ENCODE measurements at regions not wholly inside any gene's neighbourhood (a gene's known extent, or its start where the extent isn't known, plus 50 kb on each side); places are given as distances from the start of the nearest gene placed in this dataset.

- DNase-seq: no peak
Measured at GRCh38 chr2:71831193-71831577, 316.5 kb downstream of the CYP26B1 start.

- no peak for DNase-seq
Measured at GRCh38 chr2:71830497-71831192, 317.0 kb downstream of the CYP26B1 start.

GRCh38 chr2:71829008-71829407 is 318.7 kb downstream of the CYP26B1 start:
- DNase-seq: no peak

GRCh38 chr2:71827973-71828372 is 319.7 kb downstream of the CYP26B1 start:
- DNase-seq: no peak

- no peak for DNase-seq
Measured at GRCh38 chr2:71827524-71827901, 320.1 kb downstream of the CYP26B1 start.

GRCh38 chr2:71826826-71827523 is 320.7 kb downstream of the CYP26B1 start:
- no peak for DNase-seq

- no peak for DNase-seq
Measured at GRCh38 chr2:71826299-71826698, 321.4 kb downstream of the CYP26B1 start.

GRCh38 chr2:71824436-71824835 is 323.2 kb downstream of the CYP26B1 start:
- DNase-seq: no peak

- no peak for DNase-seq
Measured at GRCh38 chr2:71823526-71823925, 324.1 kb downstream of the CYP26B1 start.

GRCh38 chr2:71822463-71822862 is 325.2 kb downstream of the CYP26B1 start:
- no peak for DNase-seq

GRCh38 chr2:71821856-71822255 is 325.8 kb downstream of the CYP26B1 start:
- no peak for DNase-seq

GRCh38 chr2:71816815-71817214 is 330.8 kb downstream of the CYP26B1 start:
- no peak for DNase-seq

- DNase-seq: no peak
Measured at GRCh38 chr2:71815701-71816474, 331.8 kb downstream of the CYP26B1 start.

- DNase-seq: no peak
Measured at GRCh38 chr2:71814885-71815284, 332.8 kb downstream of the CYP26B1 start.

- DNase-seq: no peak
Measured at GRCh38 chr2:71813807-71814470, 333.7 kb downstream of the CYP26B1 start.

GRCh38 chr2:71813315-71813714 is 334.3 kb downstream of the CYP26B1 start:
- no peak for DNase-seq

GRCh38 chr2:71812736-71813135 is 334.9 kb downstream of the CYP26B1 start:
- DNase-seq: no peak

GRCh38 chr2:71811726-71812125 is 335.9 kb downstream of the CYP26B1 start:
- no peak for DNase-seq

- no peak for DNase-seq
Measured at GRCh38 chr2:71811157-71811556, 336.5 kb downstream of the CYP26B1 start.

- no peak for DNase-seq
Measured at GRCh38 chr2:71807581-71808451, 339.8 kb downstream of the CYP26B1 start.

- DNase-seq: no peak
Measured at GRCh38 chr2:71806432-71806831, 341.2 kb downstream of the CYP26B1 start.

- DNase-seq: no peak
Measured at GRCh38 chr2:71804281-71804751, 343.3 kb downstream of the CYP26B1 start.

Data from suppressor macrophage treated with lipopolysaccharide for 1 hour (primary cell).